Pancreas (tissue), 10 donors: ENCODE measurements at regions not wholly inside any gene's neighbourhood (a gene's known extent, or its start where the extent isn't known, plus 50 kb on each side); places are given as distances from the start of the nearest gene placed in this dataset.
A peak's percentile ranks its signal among the peaks of the same experiment; 100 is the strongest.

Source experiments
- ATAC-seq, 4 donors: fragments of 200-7000 bp; cut with Tn5 transposase; one replicate each; pipeline versions ENCODE4 v1.8.0 to v1.9.1; 2020; ENCODE audit warnings: mild to moderate bottlenecking in 4 of 4, moderate library complexity in 4 of 4
- DNase-seq, 6 donors: peaks; one replicate each; pipeline ENCODE4 v3.0.0-alpha.2; 2020
- FAIRE-seq: peaks from 2 replicates; lab custom pipeline; 2012; peaks lifted over from hg19 to GRCh38; lab: Jason Lieb, UNC
- H3K27ac ChIP-seq, 4 donors: fragments of 200-600 bp; sonication (generic); 1 replicate in 3 of 4; 2 replicates in 1 of 4; pipeline versions ENCODE4 v1.5.0 to v1.8.0; 2020
- H3K27me3 ChIP-seq, 4 donors: fragments of 200-600 bp; one replicate each; pipeline ENCODE4 v1.8.0; 2021
- H3K36me3 ChIP-seq, 3 donors: fragments of 200-600 bp; sonication (generic) in 1 of 3; one replicate each; pipeline versions ENCODE4 v1.5.0 to v1.8.0; 2020 to 2021
- H3K4me1 ChIP-seq, 3 donors: fragments of 200-600 bp; one replicate each; pipeline ENCODE4 v1.8.0; 2021
- H3K4me3 ChIP-seq, 4 donors: fragments of 200-600 bp; sonication (generic) in 2 of 4; one replicate each; pipeline versions ENCODE4 v1.5.0 to v1.8.0; 2020 to 2021
- H3K9me3 ChIP-seq, 4 donors: fragments of 200-600 bp; one replicate each; pipeline ENCODE4 v1.8.0; 2021
- WGBS, 2 donors: extraction: QIAGEN DNeasy Blood & Tissue Kit; methylation state at CpG; one replicate each; pipeline ENCODE4 v1.1.7; 2013; 5-methylcytosine and 5-hydroxymethylcytosine counted together
- intact Hi-C, 3 donors: fragments of 100-400 bp; cut with DNase I; formaldehyde crosslinking; loops; one replicate each; pipeline versions ENCODE4 v1.11.1 to v1.14.2; 2022
- TF ChIP-seq, protein P1 (sequence below), 4 donors: fragments of 200-600 bp; sonication (generic) in 3 of 4; IDR thresholded peaks; one replicate each; pipeline versions ENCODE4 v1.5.0 to v1.8.0; 2021; ENCODE audit warnings: antibody characterized with exemption in 4 of 4
- donor health status: healthy with polysubstance abuse.
- donor health status: DM: no; HTN: no; CAD: no; lungs with moderate emphysema.
- donor health status: DM: no; HTN: no; CAD: no.
- donor health status: control.
- donor health status: control.
- donor health status: Bipolar disorder and iron deficiency.
- donor health status: DM: yes; HTN: yes; CAD: no.
- donor health status: DM: no; HTN: no; CAD: no.
- donor health status: DM: no; HTN: no; CAD: no.
- donor health status: DM: yes; HTN: yes; CAD: no.

DNA sequence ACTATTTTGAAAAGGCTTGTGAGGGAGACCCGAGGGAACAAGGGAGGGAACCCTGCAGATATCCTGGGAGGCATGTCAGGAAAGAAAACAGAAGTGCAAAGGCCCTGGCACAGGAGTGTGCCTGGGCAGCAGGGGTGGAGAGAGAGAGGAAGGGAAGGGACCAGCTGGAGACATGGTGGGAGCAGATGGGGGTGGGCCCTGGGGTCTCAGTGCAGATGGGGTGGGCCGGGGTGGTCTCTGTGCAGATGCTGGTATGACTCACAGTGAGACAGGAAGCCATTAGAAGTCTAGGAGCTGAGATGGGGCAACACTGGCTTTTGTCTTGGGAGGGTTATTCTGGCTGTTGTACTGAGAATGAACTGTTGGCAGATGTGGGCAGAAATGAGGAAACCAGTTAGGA lies 363.6 kb upstream of the C1orf174 start:
- WGBS, 2 donors, result 41 to 60% methylated on average over 2 of the region's 2 CpGs
- no peak overlapping the region for H3K4me3 ChIP-seq
- H3K9me3 ChIP-seq, result no peaks in the 10 kb centered on the region
- no peaks in the 10 kb centered on the region for H3K27me3 ChIP-seq
- DNase-seq (no peak), ATAC-seq (no peak), FAIRE-seq (no peak)
- H3K27ac ChIP-seq, result no peak overlapping the region
- H3K4me1 ChIP-seq, result no peaks in the 10 kb centered on the region
- intact Hi-C loops, result no loop called here
- TF ChIP-seq, protein P1, sequence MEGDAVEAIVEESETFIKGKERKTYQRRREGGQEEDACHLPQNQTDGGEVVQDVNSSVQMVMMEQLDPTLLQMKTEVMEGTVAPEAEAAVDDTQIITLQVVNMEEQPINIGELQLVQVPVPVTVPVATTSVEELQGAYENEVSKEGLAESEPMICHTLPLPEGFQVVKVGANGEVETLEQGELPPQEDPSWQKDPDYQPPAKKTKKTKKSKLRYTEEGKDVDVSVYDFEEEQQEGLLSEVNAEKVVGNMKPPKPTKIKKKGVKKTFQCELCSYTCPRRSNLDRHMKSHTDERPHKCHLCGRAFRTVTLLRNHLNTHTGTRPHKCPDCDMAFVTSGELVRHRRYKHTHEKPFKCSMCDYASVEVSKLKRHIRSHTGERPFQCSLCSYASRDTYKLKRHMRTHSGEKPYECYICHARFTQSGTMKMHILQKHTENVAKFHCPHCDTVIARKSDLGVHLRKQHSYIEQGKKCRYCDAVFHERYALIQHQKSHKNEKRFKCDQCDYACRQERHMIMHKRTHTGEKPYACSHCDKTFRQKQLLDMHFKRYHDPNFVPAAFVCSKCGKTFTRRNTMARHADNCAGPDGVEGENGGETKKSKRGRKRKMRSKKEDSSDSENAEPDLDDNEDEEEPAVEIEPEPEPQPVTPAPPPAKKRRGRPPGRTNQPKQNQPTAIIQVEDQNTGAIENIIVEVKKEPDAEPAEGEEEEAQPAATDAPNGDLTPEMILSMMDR (IDR thresholded peaks at IDR 0.05), result no peak
- no peaks in the 10 kb centered on the region for H3K36me3 ChIP-seq

DNA sequence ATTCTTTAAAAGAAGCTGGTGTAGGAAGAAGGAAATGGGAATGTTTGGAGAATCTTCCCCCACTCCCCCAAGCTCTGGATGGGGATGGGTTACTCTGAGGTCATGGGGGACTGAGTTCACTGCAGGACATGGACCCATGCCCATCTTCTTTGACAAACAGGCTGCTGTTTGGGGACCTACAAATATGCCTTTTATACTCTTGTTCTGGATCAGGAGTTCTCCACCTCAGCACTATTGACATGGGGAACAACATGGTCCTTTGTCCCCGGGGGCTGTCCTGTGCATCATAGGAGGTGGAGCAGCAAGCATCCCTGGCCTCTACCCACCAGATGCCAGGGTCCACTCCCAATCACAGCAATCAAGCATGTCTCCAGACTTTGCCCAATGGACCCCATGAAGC lies 365.8 kb upstream of the C1orf174 start:
- 73 to 76% methylated on average over 1 of the region's 1 CpG for WGBS, 2 donors
- Histone ChIP-seq H3K9me3 (no peaks in the 10 kb centered on the region), H3K27ac (no peak overlapping the region), H3K4me3 (no peak overlapping the region), H3K27me3 (no peaks in the 10 kb centered on the region), H3K4me1 (no peaks in the 10 kb centered on the region), H3K36me3 (no peaks in the 10 kb centered on the region)
- DNase-seq, result no peak
- ATAC-seq, result no peak
- intact Hi-C loops, result no loop called here
- no peak for FAIRE-seq
- TF ChIP-seq, protein P1 (IDR thresholded peaks at IDR 0.05), result no peak

DNA sequence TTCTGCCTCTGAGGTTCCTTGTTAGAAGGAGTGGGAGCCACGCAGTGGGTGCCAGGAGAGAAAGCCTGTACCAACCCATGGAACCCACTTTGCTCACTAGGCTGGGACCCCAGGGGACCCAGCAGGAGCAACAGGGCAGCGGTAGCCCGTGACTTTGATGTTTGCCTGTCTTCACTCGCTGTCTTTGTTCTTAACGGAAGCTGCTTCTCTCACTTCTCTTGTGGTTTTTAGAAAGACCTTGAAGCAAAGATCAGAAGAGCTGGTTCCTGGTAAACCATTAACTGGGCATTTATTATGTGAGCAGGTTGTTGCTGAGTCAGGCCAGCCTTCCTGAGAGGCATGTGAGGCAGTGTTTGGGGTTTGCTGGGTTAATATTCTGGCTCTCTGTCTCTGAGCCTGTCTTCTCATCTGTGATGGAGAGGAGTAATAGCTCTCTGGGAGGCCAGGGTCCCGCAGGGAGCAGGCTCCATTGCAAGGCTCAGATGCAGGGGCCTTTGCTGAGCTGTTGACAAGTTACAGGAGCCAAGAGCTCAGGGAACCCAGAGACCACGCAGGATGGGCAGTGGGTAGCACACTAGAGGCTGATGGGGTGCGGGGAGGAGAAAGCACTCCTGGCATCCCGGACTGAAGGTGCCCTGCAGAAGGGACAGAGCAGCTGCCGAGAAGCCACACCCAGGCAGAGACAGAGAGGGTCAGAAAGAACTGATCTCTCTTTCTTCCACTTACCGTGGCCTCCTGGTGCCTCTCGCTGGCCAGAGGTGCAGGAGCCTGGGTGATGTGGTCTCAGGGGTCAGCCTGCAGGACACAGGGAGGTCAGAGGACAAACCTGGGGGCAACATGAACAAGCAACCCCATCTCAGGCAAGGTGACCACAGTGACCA lies 367.5 kb upstream of the C1orf174 start:
- no peaks in the 10 kb centered on the region for H3K36me3 ChIP-seq
- TF ChIP-seq, protein P1 (IDR thresholded peaks at IDR 0.05), result no peak
- no peaks in the 10 kb centered on the region for H3K4me1 ChIP-seq
- no peak for DNase-seq
- no peak for FAIRE-seq
- H3K27me3 ChIP-seq, result no peaks in the 10 kb centered on the region
- WGBS, 2 donors, result 23 to 27% methylated on average over 12 of the region's 12 CpGs
- no peak overlapping the region for H3K27ac ChIP-seq
- ATAC-seq, result peak in 3 of 4 donors; percentile 68 to 75 (median 74)
- intact Hi-C loops, result no loop called here
- H3K9me3 ChIP-seq, result no peaks in the 10 kb centered on the region
- no peak overlapping the region for H3K4me3 ChIP-seq

DNA sequence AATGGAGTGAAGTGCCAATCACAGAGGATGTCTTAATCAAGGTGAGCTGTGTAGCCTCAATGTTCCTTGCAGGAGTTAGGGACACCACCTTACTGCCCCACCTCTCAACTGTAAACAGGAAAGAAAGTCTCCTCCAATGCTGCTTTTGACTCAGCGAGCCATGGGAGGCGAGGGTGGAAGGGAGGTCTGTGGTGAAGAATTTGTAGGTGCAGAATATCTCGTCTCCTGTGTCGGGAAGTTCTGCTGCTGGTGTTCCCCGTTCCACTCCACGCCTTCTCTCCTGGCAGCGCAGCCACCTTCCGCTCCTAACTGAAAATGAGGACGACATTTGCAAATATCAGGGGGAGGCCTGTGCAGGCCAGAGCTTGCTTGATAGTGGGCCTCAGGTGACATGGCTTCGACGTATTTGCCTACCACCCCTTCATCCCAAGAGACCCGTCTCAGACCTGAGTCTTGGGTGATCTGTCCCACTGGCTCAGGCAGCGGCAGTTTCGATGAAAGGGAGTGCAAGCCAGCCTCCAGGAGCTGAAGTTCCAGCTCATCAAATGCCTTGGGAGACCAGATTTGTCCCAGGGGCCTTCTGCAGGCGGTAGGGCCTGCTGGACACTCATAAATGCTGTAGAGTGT lies 368.3 kb upstream of the C1orf174 start:
- Histone ChIP-seq H3K36me3 (no peaks in the 10 kb centered on the region), H3K9me3 (no peaks in the 10 kb centered on the region), H3K27me3 (no peaks in the 10 kb centered on the region), H3K4me3 (no peak overlapping the region), H3K4me1 (no peaks in the 10 kb centered on the region), H3K27ac (no peak overlapping the region)
- intact Hi-C loops, result no loop called here
- WGBS, 2 donors, result 77 to 85% methylated on average over 15 of the region's 15 CpGs
- DNase-seq, result no peak
- no peak for ATAC-seq
- TF ChIP-seq, protein P1 (IDR thresholded peaks at IDR 0.05), result no peak
- no peak for FAIRE-seq

DNA sequence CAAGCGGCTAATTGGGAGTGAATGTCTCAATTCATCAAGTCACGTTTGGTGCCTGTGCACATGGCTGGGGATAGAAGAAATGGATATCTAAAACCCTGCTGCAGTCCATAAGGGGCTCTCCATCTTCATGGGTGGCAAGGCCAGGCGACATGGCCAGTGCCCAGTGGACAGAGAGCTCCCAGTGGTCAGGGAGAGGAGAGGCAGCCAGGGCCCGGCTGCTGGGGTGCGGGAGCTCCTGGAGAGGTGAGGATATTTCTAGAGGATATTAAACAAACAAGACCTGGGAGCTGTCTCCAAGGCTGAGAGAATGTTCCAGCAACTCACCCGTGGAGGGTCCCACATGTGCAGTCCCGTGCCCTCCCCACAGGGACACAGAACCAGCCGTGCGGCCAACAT lies 368.8 kb upstream of the C1orf174 start:
- intact Hi-C loops, result no loop called here
- WGBS, 2 donors, result 70 to 83% methylated on average over 9 of the region's 9 CpGs
- FAIRE-seq (no peak), DNase-seq (no peak), ATAC-seq (no peak)
- H3K4me1 ChIP-seq, result no peaks in the 10 kb centered on the region
- no peaks in the 10 kb centered on the region for H3K36me3 ChIP-seq
- H3K27ac ChIP-seq, result no peak overlapping the region
- H3K4me3 ChIP-seq, result no peak overlapping the region
- no peaks in the 10 kb centered on the region for H3K27me3 ChIP-seq
- TF ChIP-seq, protein P1 (IDR thresholded peaks at IDR 0.05), result no peak
- no peaks in the 10 kb centered on the region for H3K9me3 ChIP-seq
